Gastroesophageal sphincter (tissue), 4 donors: ENCODE measurements at regions not wholly inside any gene's neighbourhood (a gene's known extent, or its start where the extent isn't known, plus 50 kb on each side); places are given as distances from the start of the nearest gene placed in this dataset.

Source experiments
- ATAC-seq: fragments of 150-250 bp; one replicate; pipeline ENCODE4 v1.9.1; 2016; ENCODE audit warnings: mild to moderate bottlenecking, moderate library complexity
- H3K27ac ChIP-seq, 4 donors: fragments of 200-600 bp; sonication (generic) in 3 of 4; 1 replicate in 3 of 4; 2 replicates in 1 of 4; pipeline ENCODE4 v1.5.1; 2016 to 2019
- H3K27me3 ChIP-seq: fragments of 200-600 bp; sonication (generic); one replicate; pipeline ENCODE4 v1.5.1; 2019
- H3K36me3 ChIP-seq, 2 donors: fragments of 200-600 bp; sonication (generic); one replicate each; pipeline ENCODE4 v1.5.1; 2019; ENCODE audit warnings: control low read depth in 1 of 2
- H3K4me1 ChIP-seq, 3 donors: fragments of 200-600 bp; sonication (generic); 1 replicate in 2 of 3; 2 replicates in 1 of 3; pipeline ENCODE4 v1.5.1; 2016 to 2019; ENCODE audit warnings: control low read depth in 2 of 3
- H3K4me3 ChIP-seq, 2 donors: fragments of 200-600 bp; sonication (generic); one replicate each; pipeline ENCODE4 v1.5.1; 2019; ENCODE audit warnings: mild to moderate bottlenecking in 1 of 2, moderate library complexity in 1 of 2
- H3K9me3 ChIP-seq, 3 donors: fragments of 200-600 bp; sonication (generic); one replicate each; pipeline ENCODE4 v1.5.1; 2017 to 2019; ENCODE audit warnings: control low read depth in 2 of 3
- CTCF ChIP-seq, 4 experiments: fragments of 200-600 bp in 2 of 4; fragments of 450-650 bp in 2 of 4; sonication (generic) in 1 of 4; IDR thresholded peaks; one replicate each; pipeline ENCODE4 v1.5.1; 2017 to 2019; ENCODE audit warnings: antibody characterized with exemption in 4 of 4, mild to moderate bottlenecking in 2 of 4, moderate library complexity in 2 of 4
- EP300 ChIP-seq: sonication (generic); formaldehyde crosslinking; IDR thresholded peaks from one replicate; pipeline ENCODE4 v1.6.1; 2017; ENCODE audit warnings: antibody characterized with exemption, mild to moderate bottlenecking
- POLR2A ChIP-seq, 2 donors: fragments of 450-650 bp; IDR thresholded peaks; one replicate each; pipeline ENCODE4 v1.6.1; 2017; ENCODE audit warnings: antibody characterized with exemption in 2 of 2, mild to moderate bottlenecking in 2 of 2, moderate library complexity in 1 of 2
- POLR2AphosphoS5 ChIP-seq: sonication (generic); formaldehyde crosslinking; IDR thresholded peaks from one replicate; pipeline ENCODE4 v1.6.1; 2017; ENCODE audit warnings: antibody characterized with exemption
- WGBS, 2 donors: methylation state at CpG; one replicate each; pipeline ENCODE4 v1.1.5; 2018; ENCODE audit warnings: low coverage in 1 of 2; 5-methylcytosine and 5-hydroxymethylcytosine counted together

GRCh38 chr10:25101461-25102146 is 73.2 kb upstream of the GPR158 start:
- TF ChIP-seq CTCF (IDR thresholded peaks at IDR 0.05) = no peak
- no peak for TF ChIP-seq POLR2A (IDR thresholded peaks at IDR 0.05)
- TF ChIP-seq POLR2AphosphoS5 = no peak
- TF ChIP-seq EP300 = no peak
- no peaks in the 10 kb centered on the region for H3K9me3 ChIP-seq
- no peak overlapping the region for H3K4me3 ChIP-seq
- no peaks in the 10 kb centered on the region for H3K36me3 ChIP-seq
- peaks cover 5% of the 10 kb centered on the region for H3K27me3 ChIP-seq
- no peaks in the 10 kb centered on the region for H3K4me1 ChIP-seq
- no peak overlapping the region for H3K27ac ChIP-seq
- 20 to 22% methylated on average over 1 of the region's 1 CpG for WGBS, 2 donors
- ATAC-seq = no peak

DNA sequence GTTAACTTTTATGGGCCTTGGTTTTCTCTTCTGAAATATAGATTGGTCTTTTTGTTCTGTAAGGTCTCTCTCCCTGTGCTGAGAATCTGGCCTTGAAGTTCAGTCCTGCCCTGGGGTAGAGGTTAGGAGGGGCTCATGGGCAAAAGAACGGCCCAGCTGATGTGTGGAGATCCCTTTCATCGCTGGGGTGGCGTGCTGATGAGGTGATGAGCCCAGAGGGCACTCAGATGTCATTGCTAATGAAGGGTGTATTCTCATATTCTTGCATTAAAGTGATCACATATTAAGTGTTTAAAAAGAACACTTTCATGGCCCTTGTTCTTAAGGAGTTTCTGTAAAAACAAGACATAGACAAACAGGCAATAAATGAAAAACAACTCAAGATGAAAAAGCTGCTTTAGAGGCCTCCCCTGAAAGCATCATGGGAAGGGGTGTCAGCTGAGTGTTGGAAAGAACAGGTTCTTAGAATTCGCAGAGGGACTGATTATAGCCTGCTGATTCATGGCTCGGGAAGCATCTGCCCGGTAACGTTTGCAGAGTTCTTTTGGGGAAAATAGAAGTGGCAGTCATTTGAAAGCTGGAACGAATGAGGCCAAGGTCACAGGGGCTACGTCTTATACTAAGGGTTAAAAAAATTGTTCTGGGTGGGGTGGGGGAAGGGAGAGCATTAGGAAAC is 72.5 kb upstream of the GPR158 start:
- Histone ChIP-seq H3K36me3 (no peaks in the 10 kb centered on the region), H3K27ac (no peak overlapping the region), H3K27me3 (peaks cover 5% of the 10 kb centered on the region), H3K4me1 (no peaks in the 10 kb centered on the region), H3K4me3 (no peak overlapping the region), H3K9me3 (no peaks in the 10 kb centered on the region)
- ATAC-seq = no peak
- WGBS, 2 donors = 62 to 65% methylated on average over 6 to 7 of the region's 9 CpGs
- TF ChIP-seq CTCF (IDR thresholded peaks at IDR 0.05) = no peak
- TF ChIP-seq POLR2AphosphoS5 = no peak
- TF ChIP-seq EP300 = no peak
- TF ChIP-seq POLR2A (IDR thresholded peaks at IDR 0.05) = no peak

GRCh38 chr10:25103703-25104102 is 71.1 kb upstream of the GPR158 start:
- Histone ChIP-seq H3K9me3 (no peaks in the 10 kb centered on the region), H3K4me1 (no peaks in the 10 kb centered on the region), H3K27me3 (peaks cover 5% of the 10 kb centered on the region), H3K4me3 (no peak overlapping the region), H3K27ac (no peak overlapping the region), H3K36me3 (no peaks in the 10 kb centered on the region)
- ATAC-seq = no peak
- WGBS, 2 donors = 100% methylated on average over 3 of the region's 6 CpGs; no CpG with 5 or more reads in 1 of the 2 donors
- TF ChIP-seq POLR2AphosphoS5 = no peak
- TF ChIP-seq CTCF (IDR thresholded peaks at IDR 0.05) = no peak
- no peak for TF ChIP-seq EP300
- no peak for TF ChIP-seq POLR2A (IDR thresholded peaks at IDR 0.05)

- 80 to 83% methylated on average over 3 to 5 of the region's 5 CpGs for WGBS, 2 donors
Observed at GRCh38 chr10:25104441-25104840, 70.4 kb upstream of the GPR158 start.

More at GRCh38 chr10:25104441-25104840, 70.4 kb upstream of the GPR158 start:
- Histone ChIP-seq H3K9me3 (no peaks in the 10 kb centered on the region), H3K4me3 (no peak overlapping the region), H3K4me1 (no peaks in the 10 kb centered on the region), H3K27me3 (peaks cover 5% of the 10 kb centered on the region), H3K27ac (no peak overlapping the region), H3K36me3 (no peaks in the 10 kb centered on the region)
- no peak for ATAC-seq
- TF ChIP-seq EP300 (no peak), POLR2A (IDR thresholded peaks at IDR 0.05) (no peak), CTCF (IDR thresholded peaks at IDR 0.05) (no peak)
